Glutamatergic neuron (in vitro differentiated cells): ENCODE measurements at regions not wholly inside any gene's neighbourhood (a gene's known extent, or its start where the extent isn't known, plus 50 kb on each side); places are given as distances from the start of the nearest gene placed in this dataset.
"Not testable (repeated sequence)": the region's sequence is repeated elsewhere in the genome, so short reads cannot be mapped to it uniquely, and the experiment has no call there.

Experiments
- DNase-seq: peaks from one replicate; pipeline ENCODE4 v3.0.0; 2022
- H3K27ac Mint-ChIP-seq: one replicate; pipeline ENCODE4 v1.8.0; 2020; ENCODE audit warnings: mild to moderate bottlenecking, mixed read lengths, inconsistent platforms; ENCODE audit not compliant: unreplicated experiment
- H3K27me3 Mint-ChIP-seq: one replicate; pipeline ENCODE4 v1.8.0; 2020; ENCODE audit warnings: mild to moderate bottlenecking, moderate library complexity, mixed read lengths, inconsistent platforms; ENCODE audit not compliant: unreplicated experiment
- H3K36me3 Mint-ChIP-seq: one replicate; pipeline ENCODE4 v1.8.0; 2020; ENCODE audit warnings: mild to moderate bottlenecking, mixed read lengths, inconsistent platforms; ENCODE audit not compliant: unreplicated experiment
- H3K4me1 Mint-ChIP-seq: one replicate; pipeline ENCODE4 v1.8.0; 2020; ENCODE audit warnings: mild to moderate bottlenecking, low read depth, mixed read lengths, inconsistent platforms; ENCODE audit not compliant: unreplicated experiment
- H3K4me3 Mint-ChIP-seq: one replicate; pipeline ENCODE4 v1.8.0; 2020; ENCODE audit warnings: mild to moderate bottlenecking, mixed read lengths, inconsistent platforms; ENCODE audit not compliant: unreplicated experiment
- H3K9me3 Mint-ChIP-seq: one replicate; pipeline ENCODE4 v1.8.0; 2020; ENCODE audit warnings: mild to moderate bottlenecking, moderate library complexity, mixed read lengths, inconsistent platforms; ENCODE audit not compliant: unreplicated experiment
- CTCF ChIP-seq: fragments of 200-600 bp; sonication (generic); IDR thresholded peaks from one replicate; pipeline ENCODE4 v1.5.0; 2021; ENCODE audit not compliant: partially characterized antibody, unreplicated experiment

- Mint-ChIP-seq H3K27me3 (no peaks in the 10 kb centered on the region), H3K36me3 (no peaks in the 10 kb centered on the region), H3K4me3 (no peak overlapping the region), H3K9me3 (peaks cover 3% of the 10 kb centered on the region), H3K4me1 (no peaks in the 10 kb centered on the region), H3K27ac (no peak overlapping the region)
- DNase-seq: no peak
- no peak for TF ChIP-seq CTCF
Observed at GRCh38 chr11:101792814-101793213, 122.0 kb upstream of the CEP126 start.

- Mint-ChIP-seq H3K9me3 (no peaks in the 10 kb centered on the region), H3K36me3 (no peaks in the 10 kb centered on the region), H3K27ac (no peak overlapping the region), H3K4me3 (no peak overlapping the region), H3K4me1 (no peaks in the 10 kb centered on the region), H3K27me3 (peaks cover 2% of the 10 kb centered on the region)
- TF ChIP-seq CTCF: no peak
- DNase-seq: no peak
Observed at GRCh38 chr11:101786916-101787315, 127.9 kb upstream of the CEP126 start.

- no peak overlapping the region for H3K4me3 Mint-ChIP-seq
- DNase-seq: no peak
- no peaks in the 10 kb centered on the region for H3K36me3 Mint-ChIP-seq
- TF ChIP-seq CTCF: no peak
- peaks cover 2% of the 10 kb centered on the region for H3K27me3 Mint-ChIP-seq
- no peaks in the 10 kb centered on the region for H3K9me3 Mint-ChIP-seq
- H3K27ac Mint-ChIP-seq: no peak overlapping the region
- H3K4me1 Mint-ChIP-seq: no peaks in the 10 kb centered on the region
Observed at GRCh38 chr11:101786421-101786820, 128.4 kb upstream of the CEP126 start.

GRCh38 chr11:101779167-101779566, 135.6 kb upstream of the CEP126 start:
- not testable (repeated sequence) for H3K36me3 Mint-ChIP-seq, H3K27ac Mint-ChIP-seq, DNase-seq, H3K9me3 Mint-ChIP-seq, H3K4me1 Mint-ChIP-seq, H3K27me3 Mint-ChIP-seq, H3K4me3 Mint-ChIP-seq

- H3K27me3 Mint-ChIP-seq: no peaks in the 10 kb centered on the region
- TF ChIP-seq CTCF: no peak
- peaks cover 7% of the 10 kb centered on the region for H3K36me3 Mint-ChIP-seq
- no peak overlapping the region for H3K4me3 Mint-ChIP-seq
- no peak overlapping the region for H3K27ac Mint-ChIP-seq
- no peak for DNase-seq
- H3K4me1 Mint-ChIP-seq: no peaks in the 10 kb centered on the region
- peaks cover 2% of the 10 kb centered on the region for H3K9me3 Mint-ChIP-seq
Observed at GRCh38 chr11:101777476-101777875, 137.3 kb upstream of the CEP126 start.

GRCh38 chr11:101775033-101775432, 139.8 kb upstream of the CEP126 start:
- H3K9me3 Mint-ChIP-seq: peaks cover 2% of the 10 kb centered on the region
- no peak for TF ChIP-seq CTCF
- peaks cover 7% of the 10 kb centered on the region for H3K36me3 Mint-ChIP-seq
- DNase-seq: no peak
- H3K4me3 Mint-ChIP-seq: no peak overlapping the region
- no peaks in the 10 kb centered on the region for H3K4me1 Mint-ChIP-seq
- no peaks in the 10 kb centered on the region for H3K27me3 Mint-ChIP-seq
- no peak overlapping the region for H3K27ac Mint-ChIP-seq
